OCI-LY3 (cell line): ENCODE measurements at regions not wholly inside any gene's neighbourhood (a gene's known extent, or its start where the extent isn't known, plus 50 kb on each side); places are given as distances from the start of the nearest gene placed in this dataset.

Experiments
- H2AFZ ChIP-seq: fragments of 200-600, 300-600 bp; shearing (Covaris generic); 2 replicates; pipeline ENCODE4 v1.6.0; 2014; ENCODE audit warnings: antibody characterized with exemption, low read depth, low read length
- H3K27ac ChIP-seq: fragments of 200-600, 300-600 bp; sonication (generic); 2 replicates; pipeline ENCODE4 v1.5.1; 2014; ENCODE audit warnings: mild to moderate bottlenecking, low read length, moderate library complexity, mixed read lengths
- H3K27me3 ChIP-seq: fragments of 200-600, 300-600 bp; sonication (generic); 2 replicates; pipeline ENCODE4 v1.6.1; 2014; ENCODE audit warnings: low read depth, low read length, mixed read lengths
- H3K36me3 ChIP-seq: fragments of 200-600, 300-600 bp; sonication (generic); replicated peaks from 2 replicates; pipeline ENCODE3; 2014; ENCODE audit warnings: low read depth, low read length, mixed read lengths
- H3K4me1 ChIP-seq: fragments of 300-600, 200-600 bp; sonication (generic); 2 replicates; pipeline ENCODE4 v1.6.1; 2014; ENCODE audit warnings: low read length, mixed read lengths
- H3K4me2 ChIP-seq: fragments of 200-600, 300-600 bp; sonication (generic); 2 replicates; pipeline ENCODE4 v1.6.1; 2014; ENCODE audit warnings: low read length, mixed read lengths
- H3K4me3 ChIP-seq: fragments of 300-600, 200-600 bp; sonication (generic); 2 replicates; pipeline ENCODE4 v1.5.1; 2014; ENCODE audit warnings: antibody characterized with exemption, mild to moderate bottlenecking, low read length, moderate library complexity
- H3K79me2 ChIP-seq: fragments of 300-600, 200-600 bp; shearing (Covaris generic); 2 replicates; pipeline ENCODE4 v1.6.1; 2014; ENCODE audit warnings: mild to moderate bottlenecking, low read length, mixed read lengths
- H3K9ac ChIP-seq: fragments of 300-600, 200-600 bp; shearing (Covaris generic); 2 replicates; pipeline ENCODE4 v1.6.0; 2014; ENCODE audit warnings: mild to moderate bottlenecking, low read length, moderate library complexity
- H3K9me3 ChIP-seq: fragments of 200-600, 300-600 bp; shearing (Covaris generic); 2 replicates; pipeline ENCODE4 v1.6.1; 2014; ENCODE audit warnings: low read length, mixed read lengths; ENCODE audit not compliant: insufficient read depth
- H4K20me1 ChIP-seq: fragments of 200-600, 300-600 bp; sonication (generic); 2 replicates; pipeline ENCODE4 v1.6.1; 2016; ENCODE audit warnings: low read length, mixed read lengths; ENCODE audit not compliant: insufficient read depth
- EZH2phosphoT487 ChIP-seq: fragments of 200-600 bp; shearing (Covaris generic); IDR thresholded peaks from 2 replicates; pipeline ENCODE4 v1.6.1; 2018; ENCODE audit warnings: antibody characterized with exemption, mixed run types, low read depth
- TF ChIP-seq, protein P1 (sequence below): fragments of 200-600, 300-600 bp; sonication (generic); IDR thresholded peaks from 2 replicates; pipeline ENCODE4 v1.5.1; 2014; ENCODE audit warnings: antibody characterized with exemption, low read length, low read depth

DNA sequence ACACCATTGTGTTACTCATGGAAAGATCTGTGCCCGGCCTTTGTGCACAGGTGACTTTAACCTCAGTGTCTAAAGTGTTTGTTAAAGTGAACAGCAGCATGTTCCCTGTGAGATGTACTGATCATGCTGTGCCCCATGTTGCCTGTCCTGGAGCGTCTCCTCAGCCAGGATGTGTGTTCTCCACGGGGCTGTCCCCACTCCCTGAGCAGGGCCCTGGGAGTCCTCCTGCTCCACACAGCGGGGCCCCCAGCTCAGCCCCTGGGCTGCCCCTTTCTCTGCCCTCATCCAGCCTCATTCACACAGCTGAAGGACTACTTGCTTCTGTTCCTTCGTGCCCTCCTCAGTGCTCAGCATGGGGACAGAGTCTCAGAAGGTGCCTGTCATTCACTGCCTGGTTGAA lies 131.5 kb downstream of the SLC38A6 start:
- no peak overlapping the region for H3K4me3 ChIP-seq

DNA sequence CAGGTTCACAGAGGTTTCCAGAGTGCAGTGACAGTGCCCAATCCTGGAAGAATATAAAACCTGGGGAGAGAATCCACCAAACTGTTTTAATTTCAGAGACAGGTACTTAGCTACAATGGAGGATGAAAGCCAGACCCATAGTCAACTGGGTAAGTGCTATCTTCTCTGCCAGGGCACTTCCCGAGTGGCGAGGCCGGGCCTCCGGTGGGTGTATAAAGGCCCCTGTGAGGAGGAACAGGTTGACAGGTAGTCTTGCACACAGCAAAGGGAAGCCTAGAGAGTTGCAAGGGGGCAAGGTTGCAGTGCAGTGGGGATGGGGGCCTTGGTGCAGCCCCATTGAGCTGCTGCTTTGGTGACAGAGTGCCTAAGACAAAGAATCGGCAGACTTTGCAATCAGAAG lies 130.7 kb downstream of the SLC38A6 start:
- H3K27ac ChIP-seq: no peak overlapping the region
- no peak overlapping the region for H3K4me2 ChIP-seq
- no peak overlapping the region for H2AFZ ChIP-seq
- H3K4me1 ChIP-seq: peaks cover 3% of the 10 kb centered on the region; the same call in 1 of the 2 replicates
- H3K27me3 ChIP-seq: no peaks in the 10 kb centered on the region
- H3K4me3 ChIP-seq: no peak overlapping the region
- no peaks in the 10 kb centered on the region for H4K20me1 ChIP-seq
- H3K79me2 ChIP-seq: no peaks in the 10 kb centered on the region
- H3K9ac ChIP-seq: no peak overlapping the region
- no peak for TF ChIP-seq EZH2phosphoT487
- TF ChIP-seq, protein P1, sequence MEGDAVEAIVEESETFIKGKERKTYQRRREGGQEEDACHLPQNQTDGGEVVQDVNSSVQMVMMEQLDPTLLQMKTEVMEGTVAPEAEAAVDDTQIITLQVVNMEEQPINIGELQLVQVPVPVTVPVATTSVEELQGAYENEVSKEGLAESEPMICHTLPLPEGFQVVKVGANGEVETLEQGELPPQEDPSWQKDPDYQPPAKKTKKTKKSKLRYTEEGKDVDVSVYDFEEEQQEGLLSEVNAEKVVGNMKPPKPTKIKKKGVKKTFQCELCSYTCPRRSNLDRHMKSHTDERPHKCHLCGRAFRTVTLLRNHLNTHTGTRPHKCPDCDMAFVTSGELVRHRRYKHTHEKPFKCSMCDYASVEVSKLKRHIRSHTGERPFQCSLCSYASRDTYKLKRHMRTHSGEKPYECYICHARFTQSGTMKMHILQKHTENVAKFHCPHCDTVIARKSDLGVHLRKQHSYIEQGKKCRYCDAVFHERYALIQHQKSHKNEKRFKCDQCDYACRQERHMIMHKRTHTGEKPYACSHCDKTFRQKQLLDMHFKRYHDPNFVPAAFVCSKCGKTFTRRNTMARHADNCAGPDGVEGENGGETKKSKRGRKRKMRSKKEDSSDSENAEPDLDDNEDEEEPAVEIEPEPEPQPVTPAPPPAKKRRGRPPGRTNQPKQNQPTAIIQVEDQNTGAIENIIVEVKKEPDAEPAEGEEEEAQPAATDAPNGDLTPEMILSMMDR: no peak
- peaks cover 8% of the 10 kb centered on the region for H3K36me3 ChIP-seq
- H3K9me3 ChIP-seq: peaks cover 16% of the 10 kb centered on the region; the same call in 1 of the 2 replicates

More for the DNA sequence above, 131.5 kb downstream of the SLC38A6 start:
- no peaks in the 10 kb centered on the region for H3K4me1 ChIP-seq
- no peak overlapping the region for H3K27ac ChIP-seq
- no peak overlapping the region for H3K9ac ChIP-seq
- TF ChIP-seq EZH2phosphoT487: no peak
- TF ChIP-seq, protein P1: no peak
- peaks cover 16% of the 10 kb centered on the region; the same call in 1 of the 2 replicates for H3K9me3 ChIP-seq
- no peaks in the 10 kb centered on the region for H3K79me2 ChIP-seq
- H2AFZ ChIP-seq: no peak overlapping the region
- peaks cover 8% of the 10 kb centered on the region for H3K36me3 ChIP-seq
- no peaks in the 10 kb centered on the region for H4K20me1 ChIP-seq
- H3K27me3 ChIP-seq: no peaks in the 10 kb centered on the region
- H3K4me2 ChIP-seq: no peak overlapping the region

DNA sequence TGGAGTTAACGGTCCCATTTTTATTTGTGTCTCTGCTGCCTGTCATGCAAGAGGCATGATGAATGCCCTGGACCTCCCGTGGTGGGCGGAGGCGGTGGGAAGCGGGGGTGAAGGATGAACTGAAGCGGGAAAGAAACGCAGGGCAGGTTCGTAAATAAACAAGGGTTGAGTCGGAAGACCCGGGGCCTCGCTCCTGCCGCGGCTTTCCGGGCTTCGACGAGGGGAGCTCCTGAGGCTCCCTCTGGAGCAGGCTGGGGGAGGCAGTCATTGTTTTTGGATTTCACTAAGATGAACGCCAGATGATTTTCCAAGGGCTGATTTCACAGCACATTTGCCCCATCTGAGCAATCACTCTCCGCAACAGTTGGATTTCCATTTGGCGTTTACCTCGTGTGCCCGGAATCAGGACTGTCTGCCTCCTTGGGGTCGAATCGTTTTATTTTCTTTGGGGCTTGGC lies 130.2 kb downstream of the SLC38A6 start:
- no peak for TF ChIP-seq EZH2phosphoT487
- TF ChIP-seq, protein P1: no peak
- H3K27ac ChIP-seq: no peak overlapping the region
- no peak overlapping the region for H2AFZ ChIP-seq

DNA sequence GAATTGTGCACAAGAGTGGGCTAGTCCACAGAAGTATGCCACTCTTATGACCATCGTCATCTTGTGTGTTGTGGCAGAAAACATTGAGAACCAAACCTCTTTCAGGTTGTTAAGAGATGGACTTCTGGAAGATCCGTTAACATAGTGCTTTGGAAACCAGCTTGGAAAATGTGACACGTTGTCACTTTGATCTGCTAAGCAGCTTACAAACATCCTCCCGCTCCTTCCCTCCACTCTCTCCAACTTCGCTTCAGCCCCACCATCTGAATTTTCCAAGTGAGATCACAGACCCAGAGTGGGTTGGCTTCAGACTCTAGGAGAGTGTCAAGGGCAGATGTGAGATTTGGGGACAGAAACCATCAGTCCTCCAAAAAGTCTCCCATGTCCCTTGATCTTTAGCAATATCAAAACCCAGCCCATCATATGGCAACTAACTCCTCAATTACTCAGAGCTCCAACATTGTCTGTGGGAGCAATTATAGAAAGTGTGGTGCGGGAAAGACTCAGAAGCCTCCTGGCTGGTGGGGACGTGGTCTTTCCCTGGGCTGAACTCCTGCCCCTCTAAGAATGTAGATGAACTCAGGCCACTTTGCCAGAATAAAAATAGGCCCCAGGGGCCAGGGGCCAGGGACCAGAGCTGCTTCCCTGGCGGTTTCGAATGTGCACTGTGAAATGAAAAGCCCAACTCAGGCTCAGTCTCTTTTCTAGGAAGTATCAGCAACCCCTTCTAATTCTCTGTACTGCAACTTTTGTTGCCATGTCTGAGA lies 129.5 kb downstream of the SLC38A6 start:
- Histone ChIP-seq H4K20me1 (no peaks in the 10 kb centered on the region), H3K4me1 (peaks cover 5% of the 10 kb centered on the region; the same call in 1 of the 2 replicates), H3K27ac (no peak overlapping the region), H3K4me3 (no peak overlapping the region), H3K4me2 (no peak overlapping the region), H3K79me2 (no peaks in the 10 kb centered on the region), H2AFZ (no peak overlapping the region), H3K27me3 (no peaks in the 10 kb centered on the region), H3K36me3 (peaks cover 8% of the 10 kb centered on the region), H3K9ac (no peak overlapping the region), H3K9me3 (peaks cover 16% of the 10 kb centered on the region; the same call in 1 of the 2 replicates)
- no peak for TF ChIP-seq EZH2phosphoT487
- TF ChIP-seq, protein P1: no peak

More for the DNA sequence above, 130.2 kb downstream of the SLC38A6 start:
- peaks cover 16% of the 10 kb centered on the region; the same call in 1 of the 2 replicates for H3K9me3 ChIP-seq
- peaks cover 8% of the 10 kb centered on the region for H3K36me3 ChIP-seq
- H3K27me3 ChIP-seq: no peaks in the 10 kb centered on the region
- peaks cover 5% of the 10 kb centered on the region; the same call in 1 of the 2 replicates for H3K4me1 ChIP-seq
- no peaks in the 10 kb centered on the region for H3K79me2 ChIP-seq
- H3K9ac ChIP-seq: no peak overlapping the region
- no peak overlapping the region for H3K4me2 ChIP-seq
- H4K20me1 ChIP-seq: no peaks in the 10 kb centered on the region
- no peak overlapping the region for H3K4me3 ChIP-seq
